ENCODE measurements at regions not wholly inside any gene's neighbourhood (a gene's known extent, or its start where the extent isn't known, plus 50 kb on each side); places are given as distances from the start of the nearest gene placed in this dataset.

- TF ChIP-seq EZH2 (IDR thresholded peaks at IDR 0.05; ENCODE audit: borderline replicate concordance, low read length) = no peak
- TF ChIP-seq CTCF (conservative IDR thresholded peaks at IDR 0.05 in 1 of 2, IDR thresholded peaks at IDR 0.05 in 1 of 2; ENCODE audit: extremely low read depth in 1 of 2, insufficient read depth in 1 of 2, low read depth in 1 of 2, low read length in 2 of 2) = no peak
These were observed 86.2 kb downstream of the ZNF365 start for GRCh38 chr10:62460393-62460792.
